Activated naive CD8-positive, alpha-beta T cell treated with anti-CD3 and anti-CD28 coated beads, Interleukin-2, amount 50 U/mL, for 16 hours (primary cell): ENCODE measurements at regions not wholly inside any gene's neighbourhood (a gene's known extent, or its start where the extent isn't known, plus 50 kb on each side); places are given as distances from the start of the nearest gene placed in this dataset.

ENCODE experiments used
- DNase-seq: peaks from one replicate; pipeline ENCODE4 v3.0.0-alpha.2; 2020; ENCODE audit warnings: low read depth, low spot score

DNA sequence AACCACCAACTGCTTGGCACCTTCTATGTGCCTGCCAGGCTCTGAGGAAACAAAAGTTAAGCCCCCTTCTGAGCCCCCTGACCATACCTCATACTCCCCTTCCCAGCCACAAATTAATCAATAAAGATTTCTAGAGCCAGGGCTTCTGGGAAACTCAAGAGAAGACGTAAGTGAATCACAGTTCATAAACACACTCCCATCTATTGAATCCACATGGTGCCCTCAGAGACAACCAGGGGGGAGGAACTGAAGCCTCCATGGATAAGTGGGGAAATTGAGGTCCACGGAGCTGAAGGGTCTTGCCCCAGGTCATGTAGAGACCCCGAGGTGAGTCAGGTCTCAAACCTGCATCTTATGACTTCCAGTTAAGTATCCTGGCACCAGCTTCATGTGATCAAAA is 150.6 kb downstream of the MN1 start:
- no peak for DNase-seq

DNA sequence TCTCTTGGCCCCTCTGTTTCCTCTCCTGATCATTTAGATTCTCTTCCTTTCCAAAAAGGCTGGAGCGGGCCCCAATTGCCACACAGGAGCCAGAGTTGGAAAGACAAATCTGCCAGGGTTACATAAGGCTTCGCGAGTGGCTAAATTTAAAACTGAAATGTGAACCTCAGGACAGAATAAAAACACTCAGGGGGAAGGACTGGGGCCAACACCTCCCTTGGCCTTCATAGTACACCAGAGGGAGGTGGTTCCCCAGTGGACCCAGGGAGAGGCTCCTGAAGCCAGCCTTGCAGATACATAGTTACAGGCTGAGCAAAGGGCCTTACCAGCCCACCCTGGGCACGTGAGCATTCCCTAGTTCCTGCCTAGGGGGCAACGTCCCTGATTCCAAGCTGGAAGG is 150.1 kb downstream of the MN1 start:
- no peak for DNase-seq

DNA sequence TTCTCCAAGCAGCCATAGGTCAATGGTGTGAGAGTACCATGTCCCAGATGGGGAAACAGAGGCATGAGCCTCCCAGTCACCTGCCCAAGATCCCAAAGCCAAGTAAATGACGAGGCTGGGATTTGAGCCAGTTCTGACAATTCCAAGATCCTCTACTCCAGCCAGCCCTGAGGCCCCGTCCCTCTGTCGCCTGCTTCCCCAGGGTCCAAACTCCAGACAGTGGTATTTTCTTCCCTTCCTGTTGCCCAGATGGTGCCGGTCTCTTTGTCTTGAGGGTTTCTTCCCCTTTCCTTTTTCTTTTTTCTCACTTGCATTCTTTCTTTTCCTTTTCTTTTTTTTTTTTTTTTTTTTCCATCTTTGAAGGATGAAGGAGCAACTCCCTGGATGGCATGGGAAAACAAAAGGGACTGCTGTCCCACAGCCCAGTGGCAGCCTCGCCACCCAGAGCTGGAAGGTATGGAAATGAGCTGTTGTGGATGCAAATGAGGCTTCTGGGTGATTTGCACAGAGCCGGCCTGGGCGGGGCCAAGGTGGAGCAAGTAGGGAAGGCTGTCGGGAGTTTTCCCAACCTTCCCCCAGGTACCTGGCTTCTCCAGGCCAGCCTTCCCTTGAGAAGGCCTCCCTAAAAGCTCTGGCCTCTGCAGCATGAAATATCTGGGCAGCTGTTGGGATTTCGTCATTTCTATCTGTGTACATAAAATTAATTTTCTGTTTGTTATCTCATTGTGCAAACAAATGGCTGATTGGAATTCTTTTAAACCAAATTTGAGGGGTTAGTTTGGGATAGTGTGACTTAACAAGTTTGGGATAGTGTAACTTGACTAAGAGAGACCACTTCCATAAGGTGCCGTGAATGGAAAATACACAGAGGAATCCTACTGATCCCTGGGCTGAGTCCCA is 146.8 kb downstream of the MN1 start:
- no peak for DNase-seq

DNA sequence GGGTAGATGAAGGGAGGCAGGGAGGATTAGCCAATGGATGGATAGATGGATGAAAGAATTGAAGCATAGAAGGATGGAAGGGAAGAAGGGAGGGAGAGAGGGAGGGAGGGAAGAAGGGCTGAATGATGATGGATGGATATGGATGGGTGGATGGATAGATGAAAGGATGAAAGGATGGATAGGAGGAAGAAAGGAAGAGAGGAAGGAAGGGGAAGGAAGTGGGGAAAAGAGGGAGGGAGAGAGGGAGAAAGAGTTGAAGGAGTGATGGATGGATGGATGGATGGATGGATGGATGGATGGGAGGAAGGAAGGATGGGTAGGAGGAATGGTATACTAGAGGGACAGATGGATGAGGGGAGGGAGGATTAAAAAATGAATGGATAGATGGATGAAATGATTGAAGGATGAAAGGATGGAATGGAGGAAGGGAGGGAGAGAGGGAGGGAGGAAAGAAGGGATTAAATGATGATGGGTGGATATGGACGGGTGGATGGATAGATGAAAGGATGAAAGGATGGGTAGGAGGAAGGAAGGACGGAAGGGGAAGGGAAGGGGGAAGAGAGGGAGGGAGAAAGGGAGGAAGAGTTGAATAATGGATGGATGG is 145.9 kb downstream of the MN1 start:
- DNase-seq = no peak

DNA sequence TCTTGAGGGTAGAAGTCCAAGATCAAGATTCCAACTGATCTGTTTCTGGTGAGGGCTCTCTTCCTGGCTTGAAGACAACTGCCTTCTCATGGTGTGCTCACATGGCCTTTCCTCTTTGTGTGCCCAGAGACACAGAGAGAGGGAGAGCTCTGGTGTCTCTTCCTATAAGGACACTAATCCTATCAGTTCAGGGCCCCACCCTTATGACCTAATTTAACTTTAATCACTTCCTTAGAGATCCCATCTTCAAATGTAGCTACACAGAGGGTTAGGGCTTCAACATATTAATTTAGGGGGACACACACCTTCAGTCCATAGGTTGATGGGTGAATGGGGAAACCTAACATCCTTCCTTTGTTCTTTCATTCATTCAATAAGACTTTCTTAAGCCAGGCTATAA is 144.6 kb downstream of the MN1 start:
- no peak for DNase-seq

DNA sequence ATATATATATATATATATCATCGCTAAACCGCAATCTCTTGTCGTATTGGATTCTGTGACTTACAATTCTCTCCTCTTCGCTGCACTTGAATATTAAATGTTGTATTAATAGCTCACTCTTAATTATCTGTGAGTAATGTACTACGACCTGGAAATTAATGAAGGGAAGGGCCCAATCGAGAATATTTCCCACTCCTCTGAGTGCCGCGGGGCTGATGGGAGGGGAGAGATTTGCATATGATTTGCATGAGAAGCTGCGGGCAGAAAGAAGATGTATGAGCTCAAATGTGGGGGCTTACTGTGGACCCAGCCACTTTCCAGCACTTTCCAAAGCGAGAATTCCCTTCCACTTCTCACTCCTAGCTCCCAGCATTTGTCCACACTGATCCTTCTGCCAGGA is 141.2 kb downstream of the MN1 start:
- no peak for DNase-seq

DNA sequence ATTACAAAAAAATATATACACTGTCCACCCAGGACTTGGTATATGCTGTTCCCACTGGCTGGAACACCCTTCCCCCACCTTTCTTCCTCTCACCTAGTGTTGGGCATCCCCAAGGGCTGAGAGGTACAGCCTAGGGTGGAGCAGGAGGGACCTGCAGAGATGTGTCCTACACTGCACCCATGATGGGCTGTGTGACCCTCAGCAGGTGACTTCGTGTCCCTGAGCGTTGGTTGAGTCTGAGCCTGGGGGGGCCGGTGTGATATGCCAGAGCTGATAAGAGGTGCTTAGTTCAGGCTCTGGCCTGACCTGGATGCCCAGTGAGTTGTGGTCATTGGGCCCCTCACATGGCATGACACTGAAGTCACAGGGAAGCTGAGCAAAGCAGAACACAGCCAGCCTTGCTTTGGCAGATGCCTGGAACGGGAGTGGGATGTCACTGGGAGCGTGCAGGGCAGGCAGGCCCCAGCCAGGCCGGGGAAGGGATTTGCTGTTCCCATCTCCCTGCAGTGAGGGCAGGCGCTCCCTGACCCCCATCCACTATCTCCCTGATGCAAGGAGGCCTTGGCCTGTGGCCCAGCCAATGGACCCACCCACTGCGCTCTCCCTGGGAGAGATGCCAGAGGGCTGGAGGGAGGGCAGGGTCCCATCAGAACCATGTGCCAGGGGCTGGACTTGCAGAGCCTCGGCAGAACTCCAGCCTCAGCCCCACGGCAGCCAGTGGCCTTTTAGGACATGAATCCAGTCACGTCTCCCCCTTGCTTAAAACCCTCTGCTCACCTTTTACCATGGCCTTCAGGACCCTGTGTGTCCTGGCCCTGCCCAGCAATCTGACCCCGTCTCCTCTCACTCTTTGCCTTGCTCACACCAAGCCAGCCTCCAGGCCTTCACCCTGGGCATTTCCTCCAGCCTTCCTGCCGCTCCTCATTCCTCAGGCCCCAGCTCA is 138.9 kb downstream of the MN1 start:
- no peak for DNase-seq

DNA sequence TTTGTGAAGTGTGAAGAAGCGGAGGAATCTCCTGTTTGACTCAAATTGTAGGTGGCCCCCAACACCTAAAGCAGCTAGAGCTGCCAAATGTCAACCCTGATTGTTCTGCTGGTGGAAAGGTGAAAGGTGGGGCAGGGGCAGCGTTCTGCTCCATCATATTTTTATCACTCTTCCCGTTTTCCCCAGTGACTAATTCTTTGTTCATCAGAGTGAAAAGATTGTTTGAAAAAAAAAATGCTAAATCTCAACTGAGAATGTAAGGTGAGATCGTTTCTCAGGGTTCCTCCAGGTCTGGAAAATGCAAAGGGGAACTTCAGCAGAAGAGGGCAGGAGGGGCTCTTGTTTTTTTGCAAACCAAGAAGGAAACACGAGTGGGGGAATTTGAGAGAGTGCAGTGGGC is 137.7 kb downstream of the MN1 start:
- DNase-seq = no peak

DNA sequence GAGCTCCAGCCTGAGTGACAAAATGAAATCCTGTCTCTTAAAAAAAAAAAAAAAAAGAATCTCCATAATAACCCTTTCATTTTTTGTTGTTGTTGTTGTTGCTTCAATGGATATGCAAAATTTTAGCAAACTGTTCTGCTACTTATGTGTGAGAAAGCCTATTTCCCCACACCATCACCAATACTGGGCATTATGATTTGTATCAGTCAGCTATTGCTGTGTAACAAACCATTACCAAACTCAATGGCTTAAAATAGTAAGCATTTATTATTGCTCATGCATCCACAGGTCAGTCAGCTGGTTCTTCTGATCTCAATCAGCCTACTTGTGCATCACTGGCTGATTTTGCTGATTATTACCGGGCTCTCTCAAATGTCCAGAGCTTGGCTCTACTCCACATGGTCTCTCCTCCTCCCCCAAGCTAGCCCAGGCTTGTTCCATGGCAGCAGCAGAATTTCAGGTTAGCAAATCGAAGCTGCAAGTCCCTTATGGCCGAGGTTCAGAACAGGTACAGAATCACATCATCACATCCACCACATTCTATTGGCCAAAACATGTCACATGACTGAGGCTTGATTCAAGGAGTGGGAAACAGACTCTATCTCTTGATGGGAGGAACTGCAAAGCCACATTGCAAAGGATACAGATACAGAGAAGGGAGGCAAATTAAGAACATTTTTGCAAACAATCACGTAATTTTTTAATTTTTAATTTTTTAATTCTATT is 135.1 kb downstream of the MN1 start:
- DNase-seq = no peak

DNA sequence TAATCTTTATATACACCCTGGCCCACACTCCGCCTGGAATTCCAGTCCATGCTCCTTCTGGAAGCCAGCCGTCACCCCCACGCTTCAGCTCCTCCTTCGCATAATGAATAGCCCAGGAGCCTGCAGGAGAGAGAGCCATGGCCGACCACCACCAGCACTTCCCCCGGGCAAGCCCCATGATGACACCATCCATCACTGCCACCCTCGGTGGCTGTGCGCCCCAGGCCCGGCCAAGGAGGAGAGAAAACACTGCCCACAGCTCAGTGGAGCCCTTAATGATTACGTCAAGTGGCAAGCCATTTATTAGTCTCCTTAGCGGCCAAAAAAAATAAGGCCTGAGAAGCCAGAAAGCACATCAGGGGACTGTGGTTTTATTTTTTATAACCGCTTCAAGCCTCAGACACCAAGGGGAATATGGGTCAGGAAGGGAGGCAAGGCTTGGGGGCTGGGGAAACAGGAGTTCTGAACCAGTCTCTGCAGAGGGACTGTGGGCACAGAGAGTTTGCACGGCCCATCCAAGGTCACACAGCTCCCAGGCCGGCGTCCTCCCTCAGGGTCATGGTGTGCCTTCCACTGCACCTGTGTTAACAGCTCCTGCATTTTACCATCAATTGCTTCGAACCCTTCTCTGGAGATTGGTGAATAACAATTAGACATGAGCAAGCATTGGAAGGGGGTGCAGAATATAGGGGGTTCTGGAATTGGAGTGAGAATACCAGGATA is 134.3 kb downstream of the MN1 start:
- no peak for DNase-seq

DNA sequence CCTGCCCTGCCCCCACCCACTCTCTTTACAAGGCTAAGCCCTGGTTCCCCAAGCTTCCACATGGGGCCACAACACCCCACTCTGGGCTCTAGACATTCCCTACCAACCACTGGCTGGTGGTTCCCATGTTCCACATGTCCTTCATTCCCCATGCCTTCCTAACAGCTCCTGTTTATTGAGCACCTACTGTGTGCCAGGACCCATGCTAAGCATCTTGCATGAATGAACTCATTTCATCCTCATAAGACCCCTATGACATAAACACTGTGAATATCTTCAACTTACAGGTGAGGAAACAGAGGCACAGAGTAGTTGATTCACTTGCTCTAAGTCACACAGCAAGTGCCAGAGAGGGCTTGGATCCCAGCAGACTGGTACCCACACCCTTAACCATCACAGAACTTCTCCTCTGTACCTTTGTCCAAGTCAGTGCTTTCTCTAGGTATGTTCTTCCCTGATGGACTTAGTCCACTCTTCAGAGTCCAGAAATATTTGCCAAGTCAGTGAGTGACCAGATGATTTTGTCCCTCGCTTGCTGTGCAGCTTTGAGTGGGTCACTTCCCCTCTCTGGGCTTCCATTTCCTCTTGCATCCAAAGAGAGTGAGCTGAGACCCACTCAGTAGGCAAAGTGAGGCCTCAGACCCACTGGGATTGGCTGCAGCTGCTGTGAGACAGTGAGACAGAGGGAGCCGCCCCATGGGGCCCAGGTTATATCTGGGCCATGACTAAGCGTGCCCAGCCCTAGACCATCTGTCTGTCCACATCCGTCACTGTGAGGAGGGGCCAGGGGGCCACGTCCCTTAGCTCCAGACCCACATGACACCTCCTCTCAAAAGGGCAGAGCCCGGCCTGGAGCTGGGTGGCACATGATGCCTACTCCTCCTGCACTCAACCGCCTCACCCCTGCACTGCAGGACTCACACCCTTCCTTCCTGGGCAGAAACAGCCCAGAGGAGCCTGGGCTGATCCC is 132.4 kb downstream of the MN1 start:
- DNase-seq = no peak

DNA sequence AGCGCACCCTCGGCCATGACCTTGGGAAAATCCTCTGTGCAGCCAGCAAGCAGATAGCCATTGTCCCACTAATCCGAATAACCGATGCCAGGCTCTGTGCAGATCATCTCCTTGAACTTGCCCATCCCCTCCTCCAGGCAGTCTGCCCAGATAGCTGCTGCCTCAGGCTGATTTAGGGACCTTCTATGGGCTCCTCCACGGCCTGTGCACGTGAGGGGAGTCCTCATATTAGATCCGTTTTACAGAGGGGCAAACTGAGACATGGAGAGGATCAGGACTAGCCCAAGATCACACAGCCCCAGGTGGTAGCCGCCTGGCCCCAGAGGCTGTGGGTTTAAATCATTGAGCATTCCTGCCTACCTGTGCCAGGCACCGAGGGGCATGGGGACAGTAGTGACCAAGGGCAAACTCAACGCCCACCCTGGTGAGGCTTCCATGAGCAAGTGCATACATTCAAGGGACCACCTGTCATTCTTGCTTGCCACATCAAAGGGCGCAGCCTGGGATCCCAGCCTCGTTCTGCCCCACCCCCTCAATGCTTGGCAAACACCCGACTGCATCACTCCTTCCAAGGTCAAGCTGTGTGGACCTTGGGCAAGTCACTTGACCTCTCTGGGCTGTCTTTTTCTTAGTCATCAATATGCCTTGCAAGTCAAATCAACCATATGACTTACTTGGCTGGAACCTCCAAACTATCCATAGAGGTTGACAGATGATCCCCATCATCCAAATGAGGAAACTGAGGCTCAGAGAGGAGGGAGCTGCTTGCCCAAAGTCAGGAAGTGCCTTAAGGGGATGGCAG is 131.6 kb downstream of the MN1 start:
- DNase-seq = no peak

DNA sequence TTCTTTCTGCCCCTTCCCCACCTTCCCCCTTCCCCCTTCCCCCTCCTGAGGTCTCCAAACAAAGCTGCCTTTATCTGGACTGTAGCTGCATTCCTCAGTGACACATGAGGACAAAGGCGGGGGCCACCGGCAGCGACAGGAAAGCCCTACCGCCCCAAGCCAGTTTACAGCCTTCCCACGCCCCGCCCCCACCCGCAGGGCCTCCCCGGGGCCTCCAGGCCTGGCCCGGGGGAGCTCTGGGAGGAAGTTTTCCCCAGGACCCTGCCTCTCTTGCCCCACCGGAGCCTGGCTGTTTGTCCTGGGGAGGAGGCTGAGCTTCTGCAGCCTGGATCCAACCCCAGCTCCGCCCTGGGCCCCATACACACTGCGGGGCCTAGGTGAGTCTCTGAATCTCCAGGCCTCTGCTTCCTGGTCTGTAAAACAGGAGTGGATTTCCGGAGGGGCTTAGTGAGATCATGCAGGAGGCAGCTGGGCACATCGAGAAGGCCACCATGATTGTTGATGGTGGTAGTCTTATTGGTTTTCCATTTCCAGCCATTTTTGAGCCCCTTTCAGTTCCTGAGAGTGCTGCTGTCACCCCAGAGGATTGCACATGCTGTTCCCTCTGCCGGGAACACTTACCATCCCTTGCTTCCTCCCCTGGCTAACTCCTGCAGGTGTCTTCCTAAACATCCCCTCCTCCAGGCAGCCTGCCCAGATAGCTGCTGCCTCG is 130.7 kb downstream of the MN1 start:
- no peak for DNase-seq

DNA sequence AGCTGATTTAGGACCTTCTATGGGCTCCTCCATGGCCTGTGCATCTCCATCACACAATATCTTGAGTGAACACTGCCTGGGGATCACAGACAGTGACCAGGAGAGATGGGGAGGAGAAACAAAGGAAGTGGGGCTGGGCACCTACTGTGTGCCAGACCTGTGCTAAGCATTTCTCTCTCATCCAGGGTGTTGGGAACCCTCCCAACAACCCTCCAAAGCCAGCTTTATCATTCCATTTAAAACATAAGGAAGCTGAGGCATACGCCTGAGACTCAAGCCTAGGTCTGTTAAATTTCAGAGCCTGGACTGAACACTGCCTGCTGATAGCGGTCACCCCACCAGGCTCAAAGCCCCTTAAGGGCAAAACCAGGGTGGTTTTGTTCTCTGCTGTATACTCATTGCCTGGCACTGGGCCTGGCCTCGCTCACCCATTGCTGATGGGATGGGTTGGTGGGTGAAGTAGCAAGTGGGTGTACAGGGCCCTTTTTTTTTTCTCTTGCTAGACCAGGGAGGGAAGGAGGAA is 130.1 kb downstream of the MN1 start:
- no peak for DNase-seq

DNA sequence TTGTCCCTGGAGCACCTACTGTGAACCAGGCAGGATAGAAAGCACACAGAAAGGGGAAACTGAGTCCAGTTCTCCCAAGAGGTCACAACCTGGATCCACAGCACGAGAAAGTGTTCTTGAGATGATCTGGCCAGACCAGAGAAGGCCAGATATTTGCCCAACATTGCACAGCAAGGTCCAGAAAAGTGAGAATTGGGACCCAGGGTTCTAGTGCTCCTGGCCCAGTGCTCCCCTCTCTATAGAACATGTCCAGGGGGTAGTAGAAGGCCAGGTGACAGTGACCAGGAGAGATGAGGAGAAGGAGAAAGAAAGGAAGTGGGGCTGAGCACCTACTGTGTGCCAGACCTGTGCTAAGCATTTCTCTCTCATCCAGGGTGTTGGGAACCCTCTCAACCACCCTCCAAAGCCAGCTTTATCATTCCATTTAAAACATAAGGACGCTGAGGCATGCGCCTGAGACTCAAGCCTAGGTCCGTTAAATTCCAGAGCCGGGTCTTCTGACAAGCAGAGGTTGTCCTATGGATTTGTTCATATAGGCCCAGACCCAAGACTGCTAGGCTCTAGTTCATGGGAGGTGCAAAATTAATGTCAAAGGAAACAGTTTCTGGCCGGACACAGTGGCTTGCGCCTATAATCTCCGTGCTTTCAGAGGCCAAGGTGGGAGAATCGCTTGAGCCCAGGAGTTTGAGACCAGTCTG is 128.7 kb downstream of the MN1 start:
- DNase-seq = no peak

DNA sequence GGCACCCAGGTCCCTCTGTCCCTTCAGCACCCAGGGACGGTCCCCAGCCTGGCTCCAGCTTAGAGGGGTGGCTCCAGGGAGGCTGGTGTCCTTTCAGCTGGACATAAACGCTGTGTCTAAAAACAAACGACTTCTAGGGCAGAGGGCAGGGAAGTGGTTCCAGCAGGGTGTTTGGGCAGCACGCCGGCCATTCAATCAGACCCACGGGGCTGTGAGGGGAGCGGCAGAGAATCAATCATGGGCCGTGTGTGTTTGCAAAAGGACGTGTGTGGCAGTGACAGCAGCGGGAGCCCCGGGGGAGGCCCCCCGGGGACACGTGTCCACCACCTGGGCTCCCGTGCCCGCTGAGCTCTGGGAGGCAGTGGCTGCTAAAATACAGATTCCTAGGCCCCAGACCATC is 127.7 kb downstream of the MN1 start:
- no peak for DNase-seq

DNA sequence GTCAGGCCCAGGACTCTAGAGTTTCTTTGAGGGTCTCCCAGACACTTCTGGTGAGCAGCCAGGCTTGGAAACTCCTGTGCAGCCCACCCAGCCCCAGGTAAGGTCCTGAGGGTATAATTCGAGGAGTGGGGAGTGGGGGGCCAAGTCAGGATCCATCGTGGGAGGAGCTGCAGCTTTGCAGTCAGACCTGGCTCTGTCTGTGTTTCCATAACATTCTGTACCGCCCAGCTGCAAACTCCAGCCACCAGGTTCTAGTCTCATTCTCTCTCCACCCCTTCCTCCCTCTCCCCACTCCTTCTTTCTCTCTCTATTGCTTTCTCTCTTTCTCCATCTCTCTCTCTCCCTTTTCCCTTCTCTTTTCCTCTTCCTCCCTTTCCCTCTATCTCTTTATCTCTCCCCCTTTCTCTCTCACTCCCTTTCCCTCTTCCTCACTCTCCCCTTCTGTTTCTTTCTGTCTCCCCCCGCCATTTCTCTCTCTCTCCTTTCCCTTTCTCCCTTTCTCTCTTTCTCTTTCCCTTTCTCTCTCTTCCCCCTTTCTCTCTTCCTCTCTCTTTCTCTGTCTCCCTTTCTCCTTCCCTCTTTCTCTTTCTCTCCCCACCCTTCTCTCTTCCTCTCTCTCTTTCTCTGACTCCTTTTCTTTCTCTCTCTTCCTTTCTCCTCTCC is 127.2 kb downstream of the MN1 start:
- no peak for DNase-seq
